NOMO-1 (cell line): ENCODE measurements at regions not wholly inside any gene's neighbourhood (a gene's known extent, or its start where the extent isn't known, plus 50 kb on each side); places are given as distances from the start of the nearest gene placed in this dataset.
A peak's percentile ranks its signal among the peaks of the same experiment; 100 is the strongest.

Source experiments
- DNase-seq, 2 experiments: peaks; one replicate each; lab custom pipeline; 2025; ENCODE audit not compliant: unreplicated experiment in 2 of 2; lab: John Stamatoyannopoulos, UW

DNA sequence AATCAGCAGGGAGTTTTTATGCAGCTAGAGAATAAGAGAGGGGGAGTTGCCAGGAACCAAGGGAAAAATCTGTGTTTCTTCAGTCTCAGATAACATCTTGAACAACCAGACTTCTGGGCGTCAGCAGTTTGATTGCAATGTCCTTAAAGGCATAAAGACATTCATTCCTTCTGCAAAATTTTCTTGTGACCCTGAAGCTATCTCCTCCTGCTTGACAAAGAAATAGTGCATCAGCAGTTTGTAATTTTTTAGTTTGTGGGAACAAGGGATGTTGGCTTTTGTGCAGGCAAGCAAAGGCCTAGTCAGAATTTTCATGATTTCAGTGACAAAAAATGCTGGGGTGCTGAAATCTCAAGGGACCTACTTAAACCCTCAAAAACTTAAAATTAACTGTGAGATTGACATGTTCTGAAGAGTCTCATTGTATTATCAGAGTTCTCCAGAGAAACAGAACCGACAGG lies 125.8 kb upstream of the UNC5C start:
- DNase-seq, result no peak

GRCh38 chr4:95672811-95673210 lies 124.0 kb upstream of the UNC5C start:
- no peak for DNase-seq

DNA sequence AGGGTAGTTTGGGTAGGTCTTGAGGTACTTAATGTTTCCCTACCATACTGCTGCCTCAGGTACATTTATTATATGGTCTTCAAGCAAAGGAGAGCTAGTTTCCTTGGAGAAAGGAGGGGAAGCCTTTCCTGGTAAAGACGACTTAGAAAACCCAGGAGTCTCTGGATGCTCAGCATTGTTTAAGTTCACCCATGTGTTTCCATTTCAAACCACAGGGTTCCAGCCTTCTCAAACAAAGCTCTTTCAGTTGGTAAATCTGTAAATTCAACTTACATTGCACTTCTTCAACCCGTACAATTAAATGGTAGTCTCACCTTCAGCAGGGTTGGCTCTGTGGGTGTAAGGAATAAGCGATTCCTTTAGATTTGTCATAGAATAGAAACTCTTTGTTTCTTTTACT lies 111.9 kb upstream of the UNC5C start:
- DNase-seq, result no peak

- DNase-seq, result no peak
Measured at GRCh38 chr4:95651891-95652290, 103.1 kb upstream of the UNC5C start.

DNA sequence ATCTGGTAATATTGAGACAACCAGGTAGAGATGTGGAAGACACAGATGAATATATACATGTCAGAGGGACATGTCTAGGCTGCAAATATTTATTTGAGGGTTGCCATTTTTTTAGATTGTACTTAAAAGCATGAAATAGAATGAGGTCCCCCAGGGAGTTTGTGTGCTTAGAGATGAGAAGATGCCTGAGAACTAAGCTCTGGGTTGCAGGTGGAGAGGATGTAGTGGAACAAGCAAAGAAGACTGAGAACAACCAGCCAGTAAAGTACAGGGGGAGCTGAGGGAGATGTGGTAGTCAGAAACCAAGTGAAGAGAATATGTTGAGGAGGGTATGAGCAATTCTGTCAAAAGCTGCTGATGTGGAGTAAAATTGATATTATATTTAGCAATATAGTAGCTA lies 95.6 kb upstream of the UNC5C start:
- DNase-seq, result no peak

DNA sequence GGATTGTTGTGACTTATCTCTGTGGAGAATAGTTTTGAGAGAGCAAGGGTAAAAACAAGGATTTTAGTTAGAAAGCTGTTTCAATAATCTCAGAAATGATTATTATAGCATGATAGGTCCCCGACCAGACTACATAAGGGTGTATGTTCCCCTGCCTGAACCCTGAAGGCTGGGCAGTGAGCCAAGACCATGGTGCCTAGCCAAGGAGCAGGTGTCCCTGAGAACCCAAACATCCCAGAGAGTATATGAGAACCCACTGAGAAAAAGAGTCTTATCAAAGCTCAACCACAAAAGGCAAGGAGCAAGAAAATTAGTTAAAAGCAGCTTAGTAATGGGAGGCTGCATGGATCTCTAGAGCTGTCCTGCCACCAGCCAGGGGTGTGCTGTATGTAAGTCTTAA lies 94.9 kb upstream of the UNC5C start:
- no peak for DNase-seq

DNA sequence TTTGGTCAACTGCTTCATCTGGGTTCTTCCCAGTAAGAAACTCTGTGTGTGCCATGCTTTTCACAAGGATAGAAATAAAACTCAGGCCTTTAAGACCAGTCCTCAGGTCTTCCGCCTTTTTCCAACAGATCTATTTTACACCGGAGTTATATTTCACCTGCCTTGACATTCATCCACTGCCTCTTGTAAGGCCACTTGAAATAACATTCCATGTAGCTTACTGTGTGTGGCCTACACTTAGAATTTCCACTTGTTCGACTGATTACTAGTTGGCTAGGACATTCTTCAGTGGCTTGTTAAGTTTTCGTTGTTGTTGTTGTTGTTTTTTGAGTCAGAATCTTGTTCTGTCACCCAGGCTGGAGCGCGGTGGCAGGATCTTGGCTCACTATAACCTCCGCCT lies 92.8 kb upstream of the UNC5C start:
- DNase-seq, result no peak

GRCh38 chr4:95640311-95640710 lies 91.5 kb upstream of the UNC5C start:
- DNase-seq, result no peak

GRCh38 chr4:95638920-95639501 lies 90.2 kb upstream of the UNC5C start:
- peak in 1 of 2 experiments; percentile 22 for DNase-seq

GRCh38 chr4:95637043-95637600 lies 88.3 kb upstream of the UNC5C start:
- DNase-seq, result no peak

DNA sequence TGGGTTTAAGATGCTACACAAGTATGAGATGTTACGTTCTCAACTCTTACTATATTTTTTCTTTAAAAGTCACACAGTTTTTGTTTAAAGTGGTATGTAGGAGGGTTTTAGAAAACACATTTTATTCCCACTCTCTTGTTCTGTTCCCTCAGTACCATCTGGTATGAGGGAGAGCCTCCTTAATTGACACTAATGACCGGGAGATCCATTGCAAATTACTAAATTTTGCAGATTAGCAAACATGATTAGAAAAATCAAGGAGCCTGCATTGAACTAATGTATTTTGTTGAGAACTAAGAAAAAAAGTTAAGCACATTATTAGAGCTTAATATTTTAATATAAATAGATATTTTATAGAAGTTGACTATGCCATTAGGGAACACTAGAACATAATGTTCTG lies 87.3 kb upstream of the UNC5C start:
- no peak for DNase-seq

GRCh38 chr4:95627709-95628108 lies 78.9 kb upstream of the UNC5C start:
- no peak for DNase-seq

DNA sequence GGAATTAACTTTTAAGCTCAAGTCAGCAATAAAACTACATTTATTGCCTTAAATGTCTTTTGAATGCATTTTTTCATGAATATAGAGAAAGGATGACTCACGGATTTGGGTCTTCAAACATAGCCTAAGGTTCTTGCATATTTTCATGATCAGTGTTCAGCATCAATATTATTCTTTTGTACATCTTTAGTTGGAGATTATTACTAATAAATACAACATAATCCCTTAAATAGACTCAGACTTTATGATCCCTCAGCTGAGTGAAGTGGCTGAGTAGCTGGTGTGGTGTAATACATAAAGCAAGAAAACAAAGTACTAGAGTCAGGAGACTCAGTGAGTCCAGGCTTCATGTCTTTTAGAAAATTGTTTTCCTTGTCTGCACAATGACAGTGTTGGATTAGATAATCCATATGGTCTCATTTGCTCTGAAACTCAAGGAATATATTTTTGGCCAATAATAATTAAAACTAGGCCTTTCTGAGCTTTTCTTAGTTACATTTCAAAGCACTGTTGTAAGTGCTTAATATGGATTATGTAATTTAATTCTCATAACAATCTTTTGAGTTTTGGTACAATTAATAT lies 78.3 kb upstream of the UNC5C start:
- DNase-seq, result no peak

DNA sequence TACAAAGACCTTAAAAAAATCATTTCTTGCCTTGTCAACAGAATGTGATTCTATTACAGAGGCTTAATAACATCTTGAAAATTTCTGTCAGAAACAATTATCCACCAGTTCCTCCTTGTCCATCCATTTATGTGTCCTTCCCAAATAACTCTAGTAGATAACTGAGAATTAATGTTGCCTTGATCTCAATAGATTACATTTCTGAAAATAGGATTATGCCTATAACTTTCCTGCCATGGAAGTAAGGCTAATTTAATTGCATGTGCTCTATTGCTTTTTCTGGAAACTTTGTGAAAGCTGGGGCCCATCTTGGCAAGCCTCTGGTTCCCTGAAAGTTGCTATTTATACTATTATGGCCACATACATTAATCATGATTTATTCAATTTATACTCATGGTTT lies 76.2 kb upstream of the UNC5C start:
- no peak for DNase-seq

DNA sequence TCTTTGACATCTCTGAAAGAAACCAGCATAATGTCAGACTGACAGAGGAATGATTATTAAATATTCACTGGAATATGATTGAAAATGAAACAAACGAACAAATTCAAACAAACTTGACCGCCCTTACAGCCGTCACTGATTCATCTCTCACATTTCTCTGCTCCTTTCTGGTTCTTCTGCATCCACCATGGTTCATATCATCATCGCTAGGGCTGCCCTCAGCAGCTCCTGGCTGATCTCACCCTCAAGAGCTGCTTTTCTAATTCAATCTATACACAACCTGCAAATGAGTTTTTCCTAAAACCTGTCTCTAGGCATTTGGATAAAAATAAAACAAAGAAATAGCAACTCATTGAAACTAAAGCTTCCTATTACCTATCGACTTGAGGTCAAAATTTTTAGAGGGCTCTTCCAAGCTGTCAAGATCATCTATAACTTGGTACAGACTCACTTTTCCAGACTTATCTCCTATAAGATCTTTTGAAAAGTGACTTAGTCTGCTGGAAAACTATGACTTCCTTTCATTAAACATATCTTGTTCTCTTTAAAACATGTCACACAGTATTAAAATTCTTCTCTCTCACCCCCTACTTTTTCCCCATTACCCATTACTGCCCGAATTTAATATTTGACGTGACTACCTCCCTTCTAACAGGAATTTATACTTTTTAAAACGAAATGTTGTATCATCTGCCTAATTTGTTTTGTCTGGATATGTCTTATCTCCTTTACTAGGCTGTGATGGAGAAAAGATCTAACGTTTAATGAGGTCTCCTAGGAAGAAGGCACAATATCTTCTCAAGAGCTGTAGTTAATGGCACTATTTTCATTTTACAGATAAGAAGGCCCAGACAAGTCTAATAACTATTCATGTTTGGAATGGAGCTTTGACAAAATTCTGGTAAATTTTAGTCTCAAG lies 71.0 kb upstream of the UNC5C start:
- DNase-seq, result no peak

GRCh38 chr4:95614684-95615205 lies 66.0 kb upstream of the UNC5C start:
- no peak for DNase-seq

- DNase-seq, result no peak
Measured at GRCh38 chr4:95610061-95610569, 61.3 kb upstream of the UNC5C start.

GRCh38 chr4:95606739-95607138 lies 58.0 kb upstream of the UNC5C start:
- DNase-seq, result no peak

GRCh38 chr4:95603393-95603792 lies 54.6 kb upstream of the UNC5C start:
- DNase-seq, result no peak

- DNase-seq, result no peak
Measured at GRCh38 chr4:95602872-95603271, 54.1 kb upstream of the UNC5C start.

DNA sequence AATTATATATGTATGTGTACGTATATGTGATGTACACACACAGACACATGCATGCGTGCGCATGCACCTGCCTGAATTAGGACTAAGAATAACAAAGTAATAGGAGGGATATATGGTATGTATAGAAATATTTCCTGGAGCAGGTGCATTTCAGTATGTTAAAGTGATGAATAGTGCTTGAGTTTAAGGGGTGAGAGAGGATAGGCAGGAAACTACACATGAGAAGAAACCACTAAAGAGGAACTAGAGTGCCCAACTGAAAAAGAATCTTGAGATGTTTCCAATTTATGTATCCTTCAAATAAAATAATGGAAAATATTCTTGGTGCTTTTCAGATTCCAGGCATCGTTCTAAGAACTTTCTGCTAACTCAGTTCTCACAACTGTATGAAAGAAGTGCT lies 52.6 kb upstream of the UNC5C start:
- DNase-seq, result no peak
